Kidney epithelial cell (primary cell): ENCODE measurements at regions not wholly inside any gene's neighbourhood (a gene's known extent, or its start where the extent isn't known, plus 50 kb on each side); places are given as distances from the start of the nearest gene placed in this dataset.

ENCODE experiments used
- DNase-seq: peaks from one replicate; pipeline ENCODE4 v3.0.0-alpha.2; 2010; ENCODE audit warnings: low read depth
- H3K27me3 ChIP-seq: 2 replicates; pipeline ENCODE4 v1.6.0; 2011; ENCODE audit warnings: low read length; ENCODE audit not compliant: control insufficient read depth, insufficient read depth
- H3K36me3 ChIP-seq: 2 replicates; pipeline ENCODE4 v1.5.1; 2011; ENCODE audit warnings: low read length; ENCODE audit not compliant: control insufficient read depth, insufficient read depth
- H3K4me3 ChIP-seq: 2 replicates; pipeline ENCODE4 v1.5.1; 2011; ENCODE audit warnings: low read depth, mild to moderate bottlenecking, control low read depth, low read length
- TF ChIP-seq, protein P1 (sequence below): IDR thresholded peaks from 2 replicates; pipeline ENCODE4 v1.5.1; 2011; ENCODE audit warnings: mild to moderate bottlenecking, moderate library complexity, low read length, control low read depth, inconsistent platforms; ENCODE audit not compliant: insufficient read depth, poor library complexity, severe bottlenecking

DNA sequence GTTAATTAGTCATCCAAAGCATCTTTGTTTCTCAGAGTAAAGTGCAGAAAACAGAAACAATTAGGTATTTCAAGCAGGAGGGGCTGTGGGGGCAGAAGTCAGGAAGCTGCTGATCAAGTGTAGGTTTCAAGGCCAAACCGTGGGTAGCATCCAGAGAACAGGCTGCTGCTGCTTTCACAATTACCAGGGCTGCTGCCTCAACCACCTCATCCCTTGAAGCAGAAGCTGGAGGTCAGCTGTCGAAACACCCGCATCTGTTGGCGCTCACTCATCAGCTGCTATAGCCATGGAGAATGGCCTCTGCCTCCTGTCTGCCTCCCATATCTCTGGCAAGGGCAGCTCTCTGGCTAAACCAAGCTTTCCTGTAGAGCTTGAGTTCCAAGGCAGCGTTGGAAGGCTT, 122.9 kb upstream of the OSMR start:
- Histone ChIP-seq H3K36me3 (no peaks in the 10 kb centered on the region), H3K27me3 (no peaks in the 10 kb centered on the region), H3K4me3 (no peak overlapping the region)
- TF ChIP-seq, protein P1, sequence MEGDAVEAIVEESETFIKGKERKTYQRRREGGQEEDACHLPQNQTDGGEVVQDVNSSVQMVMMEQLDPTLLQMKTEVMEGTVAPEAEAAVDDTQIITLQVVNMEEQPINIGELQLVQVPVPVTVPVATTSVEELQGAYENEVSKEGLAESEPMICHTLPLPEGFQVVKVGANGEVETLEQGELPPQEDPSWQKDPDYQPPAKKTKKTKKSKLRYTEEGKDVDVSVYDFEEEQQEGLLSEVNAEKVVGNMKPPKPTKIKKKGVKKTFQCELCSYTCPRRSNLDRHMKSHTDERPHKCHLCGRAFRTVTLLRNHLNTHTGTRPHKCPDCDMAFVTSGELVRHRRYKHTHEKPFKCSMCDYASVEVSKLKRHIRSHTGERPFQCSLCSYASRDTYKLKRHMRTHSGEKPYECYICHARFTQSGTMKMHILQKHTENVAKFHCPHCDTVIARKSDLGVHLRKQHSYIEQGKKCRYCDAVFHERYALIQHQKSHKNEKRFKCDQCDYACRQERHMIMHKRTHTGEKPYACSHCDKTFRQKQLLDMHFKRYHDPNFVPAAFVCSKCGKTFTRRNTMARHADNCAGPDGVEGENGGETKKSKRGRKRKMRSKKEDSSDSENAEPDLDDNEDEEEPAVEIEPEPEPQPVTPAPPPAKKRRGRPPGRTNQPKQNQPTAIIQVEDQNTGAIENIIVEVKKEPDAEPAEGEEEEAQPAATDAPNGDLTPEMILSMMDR, result no peak
- no peak for DNase-seq

DNA sequence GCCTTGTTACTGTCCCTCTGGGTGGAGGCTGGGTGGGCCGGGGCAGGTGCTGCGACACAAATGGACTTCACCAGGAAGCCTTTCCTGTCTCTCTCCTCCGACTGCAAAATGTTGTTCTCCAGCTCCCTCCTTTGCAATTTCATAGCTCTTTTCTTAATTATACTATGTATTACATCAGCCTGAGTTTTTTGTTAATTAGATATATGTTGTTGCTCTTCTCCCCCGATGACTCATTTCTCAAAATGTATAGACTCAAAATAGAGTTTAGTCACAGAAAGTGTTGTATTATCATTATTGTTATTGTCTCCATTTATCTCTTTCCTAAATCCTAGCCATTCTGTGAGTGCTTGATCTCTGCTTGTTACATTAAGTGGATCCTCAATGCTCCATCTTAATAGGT, 122.4 kb upstream of the OSMR start:
- TF ChIP-seq, protein P1, result no peak
- no peaks in the 10 kb centered on the region for H3K36me3 ChIP-seq
- no peak overlapping the region for H3K4me3 ChIP-seq
- no peak for DNase-seq
- H3K27me3 ChIP-seq, result no peaks in the 10 kb centered on the region

DNA sequence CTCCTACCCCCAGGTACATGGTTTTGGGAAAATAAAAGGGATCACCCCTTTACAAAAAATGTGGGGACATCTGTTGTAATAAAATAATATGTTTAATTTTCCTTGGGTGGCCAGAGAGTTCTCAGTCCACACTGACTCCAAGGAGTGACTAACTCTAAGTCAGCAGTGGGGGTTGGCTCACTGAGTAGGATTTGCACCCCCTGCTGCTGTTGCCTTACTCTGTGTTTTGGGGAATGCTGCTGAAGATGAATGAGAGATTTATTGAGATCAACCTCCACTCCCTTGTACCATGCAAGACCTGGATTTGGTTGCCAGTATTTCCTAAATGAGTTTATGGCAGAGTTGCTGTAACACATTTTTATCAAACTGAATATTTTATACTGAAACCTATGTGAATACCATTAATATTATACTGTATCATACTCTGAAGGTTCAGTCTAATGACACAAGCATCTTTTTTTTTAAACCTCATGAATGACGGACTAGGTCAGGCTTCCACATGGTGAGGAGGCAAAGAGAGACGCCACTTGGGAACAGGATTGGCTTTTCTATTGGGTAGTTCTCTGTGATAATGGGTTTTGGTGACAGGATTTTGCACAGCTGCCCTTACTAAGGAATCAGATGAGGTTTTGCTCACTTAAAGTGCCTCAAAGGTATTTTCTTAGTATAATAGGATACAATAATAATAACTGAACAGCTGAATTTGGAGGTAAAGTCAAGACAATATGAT, 121.3 kb upstream of the OSMR start:
- H3K27me3 ChIP-seq, result no peaks in the 10 kb centered on the region
- TF ChIP-seq, protein P1, result no peak
- no peak for DNase-seq
- H3K36me3 ChIP-seq, result no peaks in the 10 kb centered on the region
- no peak overlapping the region for H3K4me3 ChIP-seq

DNA sequence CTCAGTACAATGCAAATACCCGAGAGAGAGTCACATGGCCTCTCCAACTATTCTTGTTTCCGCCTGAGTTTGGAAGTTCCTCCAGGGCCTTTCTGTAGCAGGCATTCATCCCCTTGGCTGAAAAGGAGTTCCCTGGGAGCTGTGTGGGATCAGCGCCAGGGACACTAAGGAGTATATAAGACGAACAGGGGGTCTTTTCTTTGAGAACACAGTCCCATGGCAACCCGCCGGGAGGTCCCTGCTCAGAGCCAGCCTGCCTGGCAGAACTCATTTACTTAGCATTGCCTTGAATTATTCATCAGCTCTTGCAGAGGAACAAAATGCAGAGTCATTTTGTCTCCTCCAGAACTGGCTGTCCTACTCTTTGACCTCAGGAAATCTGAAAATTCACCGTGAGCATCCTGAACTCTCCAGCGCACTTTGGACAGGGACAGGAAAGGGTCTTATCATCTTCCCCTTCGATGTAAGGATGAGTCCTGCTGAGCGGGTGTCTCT, 120.4 kb upstream of the OSMR start:
- no peak for DNase-seq
- Histone ChIP-seq H3K27me3 (no peaks in the 10 kb centered on the region), H3K36me3 (no peaks in the 10 kb centered on the region), H3K4me3 (no peak overlapping the region)
- TF ChIP-seq, protein P1, result no peak

DNA sequence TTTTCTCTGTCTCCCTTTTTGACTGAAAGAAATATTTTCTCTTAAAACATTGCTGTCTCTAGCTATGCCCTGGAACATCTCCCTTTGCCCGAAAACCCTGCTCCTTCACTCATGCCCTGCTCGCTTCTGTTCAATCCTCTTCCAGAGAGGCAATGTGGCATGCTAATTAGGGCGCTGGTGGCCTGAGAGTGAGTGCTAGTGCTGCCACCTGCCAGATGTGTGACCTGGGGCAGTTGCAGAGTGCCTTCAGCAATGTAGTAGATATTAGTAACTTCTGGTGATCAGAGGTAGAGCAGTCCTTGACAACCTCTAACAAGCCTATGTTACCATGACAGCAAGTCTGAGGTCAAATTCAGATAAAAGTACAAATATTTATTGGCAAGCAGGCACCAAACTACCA, 119.5 kb upstream of the OSMR start:
- no peak overlapping the region for H3K4me3 ChIP-seq
- TF ChIP-seq, protein P1, result no peak
- no peak for DNase-seq
- H3K27me3 ChIP-seq, result no peaks in the 10 kb centered on the region
- no peaks in the 10 kb centered on the region for H3K36me3 ChIP-seq

DNA sequence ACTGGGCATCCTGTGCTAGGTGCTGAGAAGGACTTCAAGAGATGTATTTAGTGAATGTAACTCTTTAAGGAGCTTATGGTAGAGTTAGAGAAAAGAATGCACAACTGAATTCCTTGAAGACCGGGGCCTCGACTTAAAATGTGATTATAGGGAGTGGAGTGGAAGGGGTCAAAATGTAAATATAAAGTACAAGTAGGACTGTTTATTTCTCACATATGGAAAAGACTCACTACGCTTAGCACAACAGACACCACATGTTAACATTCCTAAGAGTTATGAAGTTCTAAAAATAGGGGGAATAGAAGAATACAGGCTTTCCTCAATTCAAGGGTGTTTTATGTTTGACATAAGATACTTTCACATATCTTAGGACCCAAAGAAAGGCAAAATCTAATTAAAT, 117.8 kb upstream of the OSMR start:
- TF ChIP-seq, protein P1, result no peak
- Histone ChIP-seq H3K36me3 (no peaks in the 10 kb centered on the region), H3K4me3 (no peak overlapping the region), H3K27me3 (no peaks in the 10 kb centered on the region)
- DNase-seq, result no peak
